ENCODE measurements at regions not wholly inside any gene's neighbourhood (a gene's known extent, or its start where the extent isn't known, plus 50 kb on each side); places are given as distances from the start of the nearest gene placed in this dataset.

DNA sequence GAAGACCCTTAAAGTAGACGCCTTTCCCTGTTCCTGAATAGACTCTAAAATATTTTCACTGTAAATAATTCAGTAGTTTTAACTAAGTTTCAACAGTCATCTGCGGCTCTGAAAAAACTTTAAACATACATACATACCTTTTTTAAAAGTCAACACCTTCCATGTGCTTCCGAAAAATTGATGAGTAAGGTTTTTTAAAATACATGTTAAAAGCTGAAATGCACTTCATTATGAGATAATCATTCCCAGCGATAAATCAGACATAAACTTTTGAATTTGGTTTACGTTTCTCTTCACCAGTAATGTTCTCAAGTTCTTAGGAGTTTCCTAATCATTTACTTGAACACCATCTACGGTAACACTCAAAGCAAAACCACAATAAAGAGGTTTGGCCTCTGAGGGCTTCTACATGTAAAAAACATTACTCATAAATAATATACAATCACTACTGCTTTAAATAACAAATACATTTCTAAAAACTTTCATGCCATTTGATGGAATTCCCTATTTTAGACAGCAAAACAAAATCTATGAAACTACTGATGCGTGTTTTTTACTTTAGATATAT lies 403.5 kb downstream of the SHQ1 start:
- H3K4me3 ChIP-seq = no peak overlapping the region
- POLR2A ChIA-PET = no interaction called here
- TF ChIP-seq MAFK (IDR thresholded peaks at IDR 0.05; ENCODE audit: partially characterized antibody) (peak; percentile 94), HDAC2 (IDR thresholded peaks at IDR 0.05) (no peak)

DNA sequence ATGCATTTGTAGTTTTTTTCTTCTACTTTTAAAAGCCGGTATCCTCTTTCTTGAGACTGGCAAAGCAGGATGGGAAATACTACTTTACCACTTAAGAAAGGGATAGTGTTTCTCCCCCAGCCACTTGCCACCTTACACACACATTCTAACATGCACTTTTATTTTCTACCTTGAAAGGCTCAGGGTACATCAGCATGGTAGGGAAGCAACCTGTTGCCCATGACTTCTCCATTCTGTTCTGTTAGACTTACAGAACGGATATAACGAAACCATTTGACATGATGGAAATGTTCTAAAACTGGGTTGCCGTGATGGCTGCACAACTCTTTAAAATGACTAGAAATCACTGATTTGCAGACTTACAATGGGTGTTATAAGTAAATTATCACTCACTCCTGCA lies 405.5 kb downstream of the SHQ1 start:
- ATAC-seq (no peak), FAIRE-seq (no peak)
- 96% methylated on average over 4 of the region's 4 CpGs for WGBS (ENCODE audit: missing lambda C conversion rate)

More for the DNA sequence above, 403.5 kb downstream of the SHQ1 start:
- Histone ChIP-seq H3K9me3 (no peaks in the 10 kb centered on the region), H3K27ac (no peak overlapping the region), H3K4me1 (peaks cover 19% of the 10 kb centered on the region; the same call in 2 of the 3 replicates), H3K4me2 (peak overlapping the region; percentile 75)
- CTCF ChIA-PET = no interaction called here
- DNase-seq (ENCODE audit: low read depth in 1 of 2, low spot score in 1 of 2) (no peak), ATAC-seq (no peak), FAIRE-seq (no peak)
- 91% methylated on average over 7 of the region's 7 CpGs for WGBS (ENCODE audit: missing lambda C conversion rate)

DNA sequence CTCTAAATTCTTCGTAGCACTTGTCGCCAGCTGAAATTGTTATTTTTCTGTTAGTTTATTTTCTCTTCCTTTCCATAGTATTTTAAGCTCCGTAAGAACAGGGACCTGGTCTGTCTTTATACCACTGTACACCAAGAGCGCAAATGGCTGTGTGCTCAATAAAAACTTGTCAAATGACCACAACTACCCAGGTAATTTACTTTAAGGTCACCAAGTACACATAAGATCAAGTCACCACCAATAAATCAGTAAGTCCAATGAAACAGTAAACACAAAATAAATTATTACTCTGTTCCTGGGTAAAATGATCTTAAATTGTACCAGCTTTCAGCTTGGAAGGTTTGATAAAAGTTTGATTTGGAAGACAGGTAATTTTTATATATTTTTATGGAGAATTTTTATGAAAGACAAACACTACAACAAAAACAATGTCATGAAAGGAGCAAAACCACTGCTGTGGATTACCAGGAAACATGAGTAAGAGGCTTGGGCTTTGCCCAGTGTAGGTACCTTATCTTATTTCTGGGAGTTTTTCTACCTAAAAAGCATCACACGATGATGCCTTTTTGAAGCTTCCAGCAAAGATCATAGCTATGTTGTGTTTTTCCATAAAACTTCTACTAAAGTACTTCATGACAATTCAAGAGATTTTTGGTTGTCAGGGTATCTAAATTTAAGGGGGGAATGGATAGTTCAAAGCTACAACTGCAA lies 406.8 kb downstream of the SHQ1 start:
- DNase-seq (ENCODE audit: low read depth in 1 of 2, low spot score in 1 of 2) (no peak), FAIRE-seq (no peak), ATAC-seq (no peak)
- Histone ChIP-seq H3K4me3 (no peak overlapping the region), H3K9me3 (no peaks in the 10 kb centered on the region), H3K27ac (no peak overlapping the region), H3K4me2 (no peak overlapping the region), H3K4me1 (peaks cover 15% of the 10 kb centered on the region; the same call in 2 of the 3 replicates)
- ChIA-PET POLR2A (no interaction called here), CTCF (no interaction called here)
- TF ChIP-seq, protein P1, sequence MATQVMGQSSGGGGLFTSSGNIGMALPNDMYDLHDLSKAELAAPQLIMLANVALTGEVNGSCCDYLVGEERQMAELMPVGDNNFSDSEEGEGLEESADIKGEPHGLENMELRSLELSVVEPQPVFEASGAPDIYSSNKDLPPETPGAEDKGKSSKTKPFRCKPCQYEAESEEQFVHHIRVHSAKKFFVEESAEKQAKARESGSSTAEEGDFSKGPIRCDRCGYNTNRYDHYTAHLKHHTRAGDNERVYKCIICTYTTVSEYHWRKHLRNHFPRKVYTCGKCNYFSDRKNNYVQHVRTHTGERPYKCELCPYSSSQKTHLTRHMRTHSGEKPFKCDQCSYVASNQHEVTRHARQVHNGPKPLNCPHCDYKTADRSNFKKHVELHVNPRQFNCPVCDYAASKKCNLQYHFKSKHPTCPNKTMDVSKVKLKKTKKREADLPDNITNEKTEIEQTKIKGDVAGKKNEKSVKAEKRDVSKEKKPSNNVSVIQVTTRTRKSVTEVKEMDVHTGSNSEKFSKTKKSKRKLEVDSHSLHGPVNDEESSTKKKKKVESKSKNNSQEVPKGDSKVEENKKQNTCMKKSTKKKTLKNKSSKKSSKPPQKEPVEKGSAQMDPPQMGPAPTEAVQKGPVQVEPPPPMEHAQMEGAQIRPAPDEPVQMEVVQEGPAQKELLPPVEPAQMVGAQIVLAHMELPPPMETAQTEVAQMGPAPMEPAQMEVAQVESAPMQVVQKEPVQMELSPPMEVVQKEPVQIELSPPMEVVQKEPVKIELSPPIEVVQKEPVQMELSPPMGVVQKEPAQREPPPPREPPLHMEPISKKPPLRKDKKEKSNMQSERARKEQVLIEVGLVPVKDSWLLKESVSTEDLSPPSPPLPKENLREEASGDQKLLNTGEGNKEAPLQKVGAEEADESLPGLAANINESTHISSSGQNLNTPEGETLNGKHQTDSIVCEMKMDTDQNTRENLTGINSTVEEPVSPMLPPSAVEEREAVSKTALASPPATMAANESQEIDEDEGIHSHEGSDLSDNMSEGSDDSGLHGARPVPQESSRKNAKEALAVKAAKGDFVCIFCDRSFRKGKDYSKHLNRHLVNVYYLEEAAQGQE (IDR thresholded peaks at IDR 0.05) = no peak
- no peak for TF ChIP-seq SMC3 (IDR thresholded peaks at IDR 0.05)
- no peak for TF ChIP-seq ZSCAN20 (CRISPR knock-in tag; IDR thresholded peaks at IDR 0.05)
- no peak for TF ChIP-seq HOXA7 (CRISPR knock-in tag; IDR thresholded peaks at IDR 0.05)
- WGBS (ENCODE audit: missing lambda C conversion rate) = 95% methylated on average over 5 of the region's 5 CpGs

More for the DNA sequence above, 405.5 kb downstream of the SHQ1 start:
- no peak overlapping the region for H3K4me2 ChIP-seq
- H3K9me3 ChIP-seq = no peaks in the 10 kb centered on the region
- CTCF ChIA-PET = no interaction called here
- H3K27ac ChIP-seq = no peak overlapping the region
- DNase-seq (ENCODE audit: low read depth in 1 of 2, low spot score in 1 of 2) = no peak
- TF ChIP-seq FOSB (CRISPR knock-in tag; IDR thresholded peaks at IDR 0.05) = no peak
- no peak for TF ChIP-seq ZNF302 (CRISPR knock-in tag; IDR thresholded peaks at IDR 0.05)
- TF ChIP-seq, protein P2, sequence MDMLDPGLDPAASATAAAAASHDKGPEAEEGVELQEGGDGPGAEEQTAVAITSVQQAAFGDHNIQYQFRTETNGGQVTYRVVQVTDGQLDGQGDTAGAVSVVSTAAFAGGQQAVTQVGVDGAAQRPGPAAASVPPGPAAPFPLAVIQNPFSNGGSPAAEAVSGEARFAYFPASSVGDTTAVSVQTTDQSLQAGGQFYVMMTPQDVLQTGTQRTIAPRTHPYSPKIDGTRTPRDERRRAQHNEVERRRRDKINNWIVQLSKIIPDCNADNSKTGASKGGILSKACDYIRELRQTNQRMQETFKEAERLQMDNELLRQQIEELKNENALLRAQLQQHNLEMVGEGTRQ (IDR thresholded peaks at IDR 0.05) = no peak
- TF ChIP-seq, protein P3, sequence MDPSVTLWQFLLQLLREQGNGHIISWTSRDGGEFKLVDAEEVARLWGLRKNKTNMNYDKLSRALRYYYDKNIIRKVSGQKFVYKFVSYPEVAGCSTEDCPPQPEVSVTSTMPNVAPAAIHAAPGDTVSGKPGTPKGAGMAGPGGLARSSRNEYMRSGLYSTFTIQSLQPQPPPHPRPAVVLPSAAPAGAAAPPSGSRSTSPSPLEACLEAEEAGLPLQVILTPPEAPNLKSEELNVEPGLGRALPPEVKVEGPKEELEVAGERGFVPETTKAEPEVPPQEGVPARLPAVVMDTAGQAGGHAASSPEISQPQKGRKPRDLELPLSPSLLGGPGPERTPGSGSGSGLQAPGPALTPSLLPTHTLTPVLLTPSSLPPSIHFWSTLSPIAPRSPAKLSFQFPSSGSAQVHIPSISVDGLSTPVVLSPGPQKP (IDR thresholded peaks at IDR 0.05; ENCODE audit: low read depth, low read length) = no peak
- TF ChIP-seq CHD4 (IDR thresholded peaks at IDR 0.05; ENCODE audit: borderline replicate concordance) = no peak
- H3K4me3 ChIP-seq = no peak overlapping the region
- POLR2A ChIA-PET = interaction anchor here (0.7 kb wide), 1 partner anchor 301 kb away, joined by 3 read pairs; no protein-coding TSS in a partner anchor
- H3K4me1 ChIP-seq = peaks cover 19% of the 10 kb centered on the region; the same call in 2 of the 3 replicates

DNA sequence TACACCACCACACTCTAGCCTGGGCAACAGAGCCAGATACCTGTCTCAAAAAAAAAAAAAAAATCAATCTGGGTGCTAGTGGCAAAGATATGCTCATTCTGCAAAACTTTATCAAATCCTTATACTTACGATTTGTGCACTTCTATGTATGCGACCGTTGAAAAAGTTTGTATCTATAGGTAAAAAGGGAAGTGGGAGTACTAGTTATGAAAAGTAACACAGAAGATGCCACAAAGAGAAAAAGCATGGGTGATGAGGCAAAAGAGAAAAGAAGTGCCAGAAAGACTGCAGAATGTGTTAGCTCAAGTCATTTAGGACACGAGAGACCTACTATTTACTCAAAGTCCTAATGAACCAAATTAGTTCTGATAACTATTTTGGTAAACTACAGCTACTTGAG lies 407.8 kb downstream of the SHQ1 start:
- Histone ChIP-seq H3K4me1 (peaks cover 14% of the 10 kb centered on the region; the same call in 2 of the 3 replicates), H3K27ac (no peak overlapping the region), H3K4me2 (no peak overlapping the region), H3K4me3 (no peak overlapping the region), H3K9me3 (no peaks in the 10 kb centered on the region)
- 94% methylated on average over 4 of the region's 4 CpGs for WGBS (ENCODE audit: missing lambda C conversion rate)
- ChIA-PET CTCF (no interaction called here), POLR2A (no interaction called here)
- DNase-seq (ENCODE audit: low read depth in 1 of 2, low spot score in 1 of 2) (no peak), ATAC-seq (no peak), FAIRE-seq (no peak)
- TF ChIP-seq ZNF302 (CRISPR knock-in tag; IDR thresholded peaks at IDR 0.05) (no peak), JUNB (IDR thresholded peaks at IDR 0.05) (no peak), HOXB13 (CRISPR knock-in tag; IDR thresholded peaks at IDR 0.05; ENCODE audit: low read depth) (no peak), EP300 (IDR thresholded peaks at IDR 0.05) (no peak), RFX5 (IDR thresholded peaks at IDR 0.05) (no peak), HEYL (CRISPR knock-in tag; IDR thresholded peaks at IDR 0.05) (no peak), TFCP2L1 (CRISPR knock-in tag; IDR thresholded peaks at IDR 0.05) (no peak)
- TF ChIP-seq, protein P4, sequence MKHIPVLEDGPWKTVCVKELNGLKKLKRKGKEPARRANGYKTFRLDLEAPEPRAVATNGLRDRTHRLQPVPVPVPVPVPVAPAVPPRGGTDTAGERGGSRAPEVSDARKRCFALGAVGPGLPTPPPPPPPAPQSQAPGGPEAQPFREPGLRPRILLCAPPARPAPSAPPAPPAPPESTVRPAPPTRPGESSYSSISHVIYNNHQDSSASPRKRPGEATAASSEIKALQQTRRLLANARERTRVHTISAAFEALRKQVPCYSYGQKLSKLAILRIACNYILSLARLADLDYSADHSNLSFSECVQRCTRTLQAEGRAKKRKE (CRISPR knock-in tag; IDR thresholded peaks at IDR 0.05; ENCODE audit: low read depth) = no peak
- TF ChIP-seq, protein P5, sequence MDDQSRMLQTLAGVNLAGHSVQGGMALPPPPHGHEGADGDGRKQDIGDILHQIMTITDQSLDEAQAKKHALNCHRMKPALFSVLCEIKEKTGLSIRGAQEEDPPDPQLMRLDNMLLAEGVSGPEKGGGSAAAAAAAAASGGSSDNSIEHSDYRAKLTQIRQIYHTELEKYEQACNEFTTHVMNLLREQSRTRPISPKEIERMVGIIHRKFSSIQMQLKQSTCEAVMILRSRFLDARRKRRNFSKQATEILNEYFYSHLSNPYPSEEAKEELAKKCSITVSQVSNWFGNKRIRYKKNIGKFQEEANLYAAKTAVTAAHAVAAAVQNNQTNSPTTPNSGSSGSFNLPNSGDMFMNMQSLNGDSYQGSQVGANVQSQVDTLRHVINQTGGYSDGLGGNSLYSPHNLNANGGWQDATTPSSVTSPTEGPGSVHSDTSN (IDR thresholded peaks at IDR 0.05) = no peak
- TF ChIP-seq, protein P6, sequence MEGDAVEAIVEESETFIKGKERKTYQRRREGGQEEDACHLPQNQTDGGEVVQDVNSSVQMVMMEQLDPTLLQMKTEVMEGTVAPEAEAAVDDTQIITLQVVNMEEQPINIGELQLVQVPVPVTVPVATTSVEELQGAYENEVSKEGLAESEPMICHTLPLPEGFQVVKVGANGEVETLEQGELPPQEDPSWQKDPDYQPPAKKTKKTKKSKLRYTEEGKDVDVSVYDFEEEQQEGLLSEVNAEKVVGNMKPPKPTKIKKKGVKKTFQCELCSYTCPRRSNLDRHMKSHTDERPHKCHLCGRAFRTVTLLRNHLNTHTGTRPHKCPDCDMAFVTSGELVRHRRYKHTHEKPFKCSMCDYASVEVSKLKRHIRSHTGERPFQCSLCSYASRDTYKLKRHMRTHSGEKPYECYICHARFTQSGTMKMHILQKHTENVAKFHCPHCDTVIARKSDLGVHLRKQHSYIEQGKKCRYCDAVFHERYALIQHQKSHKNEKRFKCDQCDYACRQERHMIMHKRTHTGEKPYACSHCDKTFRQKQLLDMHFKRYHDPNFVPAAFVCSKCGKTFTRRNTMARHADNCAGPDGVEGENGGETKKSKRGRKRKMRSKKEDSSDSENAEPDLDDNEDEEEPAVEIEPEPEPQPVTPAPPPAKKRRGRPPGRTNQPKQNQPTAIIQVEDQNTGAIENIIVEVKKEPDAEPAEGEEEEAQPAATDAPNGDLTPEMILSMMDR (IDR thresholded peaks at IDR 0.05) = no peak
